HepG2 (cell line): ENCODE measurements at regions not wholly inside any gene's neighbourhood (a gene's known extent, or its start where the extent isn't known, plus 50 kb on each side); places are given as distances from the start of the nearest gene placed in this dataset.

Experiments
- BCL3 ChIP-seq: sonication (generic); formaldehyde crosslinking; IDR thresholded peaks from 2 replicates; pipeline ENCODE4 v1.5.1; 2020; ENCODE audit warnings: mild to moderate bottlenecking, missing genetic modification reagents, moderate library complexity
- BCLAF1 ChIP-seq: fragments of 450-650 bp; IDR thresholded peaks from 2 replicates; pipeline ENCODE4 v1.6.1; 2017; ENCODE audit warnings: mild to moderate bottlenecking
- CTCF ChIP-seq: sonication (generic); formaldehyde crosslinking; IDR thresholded peaks from 2 replicates; pipeline ENCODE4 v1.5.0; 2020; ENCODE audit warnings: mild to moderate bottlenecking, missing genetic modification reagents, moderate library complexity
- EED ChIP-seq: sonication (generic); formaldehyde crosslinking; IDR thresholded peaks from 2 replicates; pipeline ENCODE4 v1.5.0; 2020; ENCODE audit warnings: mild to moderate bottlenecking, missing genetic modification reagents
- FOXK1 ChIP-seq: sonication (generic); formaldehyde crosslinking; IDR thresholded peaks from 2 replicates; pipeline ENCODE4 v1.4.0; 2020; ENCODE audit warnings: low read depth, missing genetic modification reagents, borderline replicate concordance
- GPN1 ChIP-seq: sonication (generic); formaldehyde crosslinking; IDR thresholded peaks from 2 replicates; pipeline ENCODE4 v1.5.1; 2020; ENCODE audit warnings: missing genetic modification reagents, borderline replicate concordance
- HDAC1 ChIP-seq: sonication (generic); formaldehyde crosslinking; IDR thresholded peaks from 2 replicates; pipeline ENCODE4 v1.5.1; 2020; ENCODE audit warnings: mild to moderate bottlenecking, missing genetic modification reagents
- KLF13 ChIP-seq: sonication (generic); formaldehyde crosslinking; IDR thresholded peaks from 2 replicates; pipeline ENCODE4 v1.4.0; 2020; ENCODE audit warnings: mild to moderate bottlenecking, missing genetic modification reagents
- MAFK ChIP-seq, 2 experiments: IDR thresholded peaks in 1 of 2; conservative IDR thresholded peaks in 1 of 2; 2 replicates each; pipeline ENCODE4 v1.6.1; 2011; ENCODE audit warnings: improper control_type of control experiment in 2 of 2, low read length in 2 of 2
- NFE2L1 ChIP-seq: sonication (generic); formaldehyde crosslinking; IDR thresholded peaks from 2 replicates; pipeline ENCODE4 v1.4.0; 2020; ENCODE audit warnings: missing genetic modification reagents, mild to moderate bottlenecking, borderline replicate concordance
- RBAK ChIP-seq: sonication (generic); formaldehyde crosslinking; IDR thresholded peaks from 2 replicates; pipeline ENCODE4 v1.5.1; 2020; ENCODE audit warnings: mild to moderate bottlenecking, missing genetic modification reagents
- RFX3 ChIP-seq: IDR thresholded peaks from 2 replicates; pipeline ENCODE4 v1.6.1; 2016; ENCODE audit warnings: missing biosample characterization, missing genetic modification reagents
- TEAD2 ChIP-seq: sonication (generic); formaldehyde crosslinking; IDR thresholded peaks from 2 replicates; pipeline ENCODE4 v1.9.0; 2021; ENCODE audit warnings: missing genetic modification reagents
- ZNF558 ChIP-seq: sonication (generic); formaldehyde crosslinking; IDR thresholded peaks from 2 replicates; pipeline ENCODE4 v1.9.0; 2022; ENCODE audit warnings: mild to moderate bottlenecking, missing genetic modification reagents, borderline replicate concordance

GRCh38 chr17:70564006-70564620 lies 394.8 kb downstream of the KCNJ2 start:
- TF ChIP-seq BCLAF1: no peak
- TF ChIP-seq RBAK (CRISPR knock-in tag): no peak
- TF ChIP-seq KLF13 (CRISPR knock-in tag): no peak
- TF ChIP-seq EED (CRISPR knock-in tag): no peak
- TF ChIP-seq BCL3 (CRISPR knock-in tag): no peak
- TF ChIP-seq FOXK1 (CRISPR knock-in tag): no peak
- TF ChIP-seq HDAC1 (CRISPR knock-in tag): no peak
- no peak for TF ChIP-seq RFX3 (CRISPR knock-in tag)
- TF ChIP-seq ZNF558: no peak
- no peak for TF ChIP-seq NFE2L1 (CRISPR knock-in tag)
- TF ChIP-seq CTCF (CRISPR knock-in tag): no peak
- no peak for TF ChIP-seq GPN1
- TF ChIP-seq MAFK (conservative IDR thresholded peaks at IDR 0.05 in 1 of 2, IDR thresholded peaks at IDR 0.05 in 1 of 2; ENCODE audit: low read length in 2 of 2): no peak
- no peak for TF ChIP-seq TEAD2 (CRISPR knock-in tag)
